ENCODE measurements at regions not wholly inside any gene's neighbourhood (a gene's known extent, or its start where the extent isn't known, plus 50 kb on each side); places are given as distances from the start of the nearest gene placed in this dataset.
"Not testable (repeated sequence)": the region's sequence is repeated elsewhere in the genome, so short reads cannot be mapped to it uniquely, and the experiment has no call there.

GRCh38 chrX:131677655-131678628 is 134.1 kb downstream of the OR13H1 start:
- intact Hi-C loops (cut with DNase I; ENCODE audit: low total_unique reads): no loop called here
- H3K4me3 ChIP-seq (ENCODE audit: low read depth, poor library complexity, severe bottlenecking): no peak overlapping the region
- DNase-seq (ENCODE audit: low spot score in 2 of 2): no peak
- WGBS, 2 donors: 35 to 41% methylated on average over 12 to 19 of the region's 20 CpGs
- no peak for TF ChIP-seq CTCF (IDR thresholded peaks at IDR 0.05)
- TF ChIP-seq POLR2A (IDR thresholded peaks at IDR 0.05): no peak

- intact Hi-C loops (cut with DNase I; ENCODE audit: low total_unique reads); H3K4me3 ChIP-seq (ENCODE audit: low read depth, poor library complexity, severe bottlenecking); DNase-seq (ENCODE audit: low spot score in 2 of 2): not testable (repeated sequence)
- WGBS, 2 donors: 41 to 59% methylated on average over 1 of the region's 1 CpG
Measured at GRCh38 chrX:131682735-131683134, 138.9 kb downstream of the OR13H1 start.

- no peak for TF ChIP-seq CTCF (IDR thresholded peaks at IDR 0.05)
- no peak for TF ChIP-seq POLR2A (IDR thresholded peaks at IDR 0.05)
- intact Hi-C loops (cut with DNase I; ENCODE audit: low total_unique reads): no loop called here
- DNase-seq (ENCODE audit: low spot score in 2 of 2): no peak
- H3K4me3 ChIP-seq (ENCODE audit: low read depth, poor library complexity, severe bottlenecking): no peak overlapping the region
Measured at GRCh38 chrX:131693359-131693758, 149.5 kb downstream of the OR13H1 start.

- 87 to 91% methylated on average over 3 of the region's 3 CpGs for WGBS, 2 donors
- DNase-seq (ENCODE audit: low spot score in 2 of 2); H3K4me3 ChIP-seq (ENCODE audit: low read depth, poor library complexity, severe bottlenecking); intact Hi-C loops (cut with DNase I; ENCODE audit: low total_unique reads): not testable (repeated sequence)
Measured at GRCh38 chrX:131696989-131697388, 153.1 kb downstream of the OR13H1 start.

- no peak for TF ChIP-seq CTCF (IDR thresholded peaks at IDR 0.05)
- no peak for TF ChIP-seq POLR2A (IDR thresholded peaks at IDR 0.05)
- no peak overlapping the region for H3K4me3 ChIP-seq (ENCODE audit: low read depth, poor library complexity, severe bottlenecking)
- intact Hi-C loops (cut with DNase I; ENCODE audit: low total_unique reads): no loop called here
- WGBS, 2 donors: 73 to 87% methylated on average over 6 of the region's 6 CpGs
- DNase-seq (ENCODE audit: low spot score in 2 of 2): no peak
Measured at GRCh38 chrX:131703646-131704045, 159.8 kb downstream of the OR13H1 start.

- intact Hi-C loops (cut with DNase I; ENCODE audit: low total_unique reads): no loop called here
- TF ChIP-seq CTCF (IDR thresholded peaks at IDR 0.05) (no peak), POLR2A (IDR thresholded peaks at IDR 0.05) (no peak)
- no peak overlapping the region for H3K4me3 ChIP-seq (ENCODE audit: low read depth, poor library complexity, severe bottlenecking)
- DNase-seq (ENCODE audit: low spot score in 2 of 2): peak in 1 of 2 donors; percentile 97
- 47 to 88% methylated on average over 16 to 17 of the region's 17 CpGs for WGBS, 2 donors
Measured at GRCh38 chrX:131704136-131704695, 160.3 kb downstream of the OR13H1 start.
